ENCODE measurements at regions not wholly inside any gene's neighbourhood (a gene's known extent, or its start where the extent isn't known, plus 50 kb on each side); places are given as distances from the start of the nearest gene placed in this dataset.

DNA sequence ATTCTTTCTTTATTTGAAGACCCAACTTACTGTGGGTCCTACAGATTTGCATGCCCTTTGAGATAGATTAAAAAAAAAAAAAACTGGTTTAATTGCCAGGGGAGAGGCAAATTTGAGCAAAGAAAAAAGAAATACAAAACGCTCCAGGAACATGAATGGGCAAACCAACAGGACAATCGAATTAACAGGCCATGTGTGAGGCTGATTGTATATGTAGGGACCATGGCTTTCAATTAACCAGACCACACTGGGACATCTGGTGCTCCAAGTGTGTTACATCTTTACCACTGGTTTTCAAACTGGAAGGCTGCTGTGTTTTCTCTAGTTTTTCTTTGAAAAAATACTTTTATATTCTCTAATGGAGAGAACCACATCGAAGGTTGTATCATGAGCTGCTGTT is 612.1 kb upstream of the SEMA6A start:
- DNase-seq (ENCODE audit: extremely low read depth, insufficient read length), result no peak
- Histone ChIP-seq H3K27me3 (replicated peaks; ENCODE audit: control insufficient read depth, insufficient read depth, low read length) (no peaks in the 10 kb centered on the region), H3K36me3 (ENCODE audit: control insufficient read depth, insufficient read depth, low read length) (no peaks in the 10 kb centered on the region), H3K4me3 (replicated peaks; ENCODE audit: low read depth, low read length) (no peak overlapping the region)
- TF ChIP-seq, protein P1, sequence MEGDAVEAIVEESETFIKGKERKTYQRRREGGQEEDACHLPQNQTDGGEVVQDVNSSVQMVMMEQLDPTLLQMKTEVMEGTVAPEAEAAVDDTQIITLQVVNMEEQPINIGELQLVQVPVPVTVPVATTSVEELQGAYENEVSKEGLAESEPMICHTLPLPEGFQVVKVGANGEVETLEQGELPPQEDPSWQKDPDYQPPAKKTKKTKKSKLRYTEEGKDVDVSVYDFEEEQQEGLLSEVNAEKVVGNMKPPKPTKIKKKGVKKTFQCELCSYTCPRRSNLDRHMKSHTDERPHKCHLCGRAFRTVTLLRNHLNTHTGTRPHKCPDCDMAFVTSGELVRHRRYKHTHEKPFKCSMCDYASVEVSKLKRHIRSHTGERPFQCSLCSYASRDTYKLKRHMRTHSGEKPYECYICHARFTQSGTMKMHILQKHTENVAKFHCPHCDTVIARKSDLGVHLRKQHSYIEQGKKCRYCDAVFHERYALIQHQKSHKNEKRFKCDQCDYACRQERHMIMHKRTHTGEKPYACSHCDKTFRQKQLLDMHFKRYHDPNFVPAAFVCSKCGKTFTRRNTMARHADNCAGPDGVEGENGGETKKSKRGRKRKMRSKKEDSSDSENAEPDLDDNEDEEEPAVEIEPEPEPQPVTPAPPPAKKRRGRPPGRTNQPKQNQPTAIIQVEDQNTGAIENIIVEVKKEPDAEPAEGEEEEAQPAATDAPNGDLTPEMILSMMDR (IDR thresholded peaks at IDR 0.05; ENCODE audit: insufficient read depth, low read length, poor library complexity, severe bottlenecking), result no peak

GRCh38 chr5:117183326-117183725 is 608.7 kb upstream of the SEMA6A start:
- DNase-seq (ENCODE audit: extremely low read depth, insufficient read length), result no peak
- TF ChIP-seq, protein P1 (IDR thresholded peaks at IDR 0.05; ENCODE audit: insufficient read depth, low read length, poor library complexity, severe bottlenecking), result no peak
- Histone ChIP-seq H3K36me3 (ENCODE audit: control insufficient read depth, insufficient read depth, low read length) (no peaks in the 10 kb centered on the region), H3K4me3 (replicated peaks; ENCODE audit: low read depth, low read length) (no peak overlapping the region), H3K27me3 (replicated peaks; ENCODE audit: control insufficient read depth, insufficient read depth, low read length) (no peaks in the 10 kb centered on the region)

- Histone ChIP-seq H3K4me3 (replicated peaks; ENCODE audit: low read depth, low read length) (no peak overlapping the region), H3K27me3 (replicated peaks; ENCODE audit: control insufficient read depth, insufficient read depth, low read length) (no peaks in the 10 kb centered on the region), H3K36me3 (ENCODE audit: control insufficient read depth, insufficient read depth, low read length) (no peaks in the 10 kb centered on the region)
- TF ChIP-seq, protein P1 (IDR thresholded peaks at IDR 0.05; ENCODE audit: insufficient read depth, low read length, poor library complexity, severe bottlenecking), result no peak
- no peak for DNase-seq (ENCODE audit: extremely low read depth, insufficient read length)
Observed at GRCh38 chr5:117182104-117182503, 607.5 kb upstream of the SEMA6A start.

DNA sequence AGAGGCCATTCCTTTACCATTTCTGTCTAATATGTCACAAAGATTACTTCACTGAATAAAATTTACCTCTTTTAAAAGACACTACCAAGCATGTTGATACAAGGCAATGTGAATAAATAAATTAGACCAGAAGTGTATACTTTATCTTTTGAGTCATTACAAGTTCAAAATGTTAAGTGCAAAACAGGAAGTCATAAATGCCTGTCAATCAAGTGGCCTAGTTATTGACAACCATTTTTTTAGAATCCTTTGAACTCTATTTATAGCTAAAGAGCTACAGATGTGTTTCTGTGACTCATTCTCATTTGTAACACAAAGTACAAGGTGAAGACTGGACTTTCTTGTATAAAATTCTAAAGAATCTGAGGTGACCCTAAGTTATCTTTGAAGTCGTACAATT is 602.7 kb upstream of the SEMA6A start:
- TF ChIP-seq, protein P1 (IDR thresholded peaks at IDR 0.05; ENCODE audit: insufficient read depth, low read length, poor library complexity, severe bottlenecking), result no peak
- DNase-seq (ENCODE audit: extremely low read depth, insufficient read length), result no peak
- Histone ChIP-seq H3K27me3 (replicated peaks; ENCODE audit: control insufficient read depth, insufficient read depth, low read length) (no peaks in the 10 kb centered on the region), H3K4me3 (replicated peaks; ENCODE audit: low read depth, low read length) (no peak overlapping the region), H3K36me3 (ENCODE audit: control insufficient read depth, insufficient read depth, low read length) (no peaks in the 10 kb centered on the region)

GRCh38 chr5:117165068-117165467 is 590.4 kb upstream of the SEMA6A start:
- Histone ChIP-seq H3K27me3 (replicated peaks; ENCODE audit: control insufficient read depth, insufficient read depth, low read length) (no peaks in the 10 kb centered on the region), H3K4me3 (replicated peaks; ENCODE audit: low read depth, low read length) (no peak overlapping the region), H3K36me3 (ENCODE audit: control insufficient read depth, insufficient read depth, low read length) (no peaks in the 10 kb centered on the region)
- no peak for DNase-seq (ENCODE audit: extremely low read depth, insufficient read length)
- TF ChIP-seq, protein P1 (IDR thresholded peaks at IDR 0.05; ENCODE audit: insufficient read depth, low read length, poor library complexity, severe bottlenecking), result no peak

- Histone ChIP-seq H3K36me3 (ENCODE audit: control insufficient read depth, insufficient read depth, low read length) (no peaks in the 10 kb centered on the region), H3K27me3 (replicated peaks; ENCODE audit: control insufficient read depth, insufficient read depth, low read length) (no peaks in the 10 kb centered on the region), H3K4me3 (replicated peaks; ENCODE audit: low read depth, low read length) (no peak overlapping the region)
- DNase-seq (ENCODE audit: extremely low read depth, insufficient read length), result no peak
- TF ChIP-seq, protein P1 (IDR thresholded peaks at IDR 0.05; ENCODE audit: insufficient read depth, low read length, poor library complexity, severe bottlenecking), result no peak
Observed at GRCh38 chr5:117161718-117162335, 587.2 kb upstream of the SEMA6A start.

Measured in GM06990 (cell line).